ENCODE measurements at regions not wholly inside any gene's neighbourhood (a gene's known extent, or its start where the extent isn't known, plus 50 kb on each side); places are given as distances from the start of the nearest gene placed in this dataset.
"Not testable (repeated sequence)": the region's sequence is repeated elsewhere in the genome, so short reads cannot be mapped to it uniquely, and the experiment has no call there.

DNA sequence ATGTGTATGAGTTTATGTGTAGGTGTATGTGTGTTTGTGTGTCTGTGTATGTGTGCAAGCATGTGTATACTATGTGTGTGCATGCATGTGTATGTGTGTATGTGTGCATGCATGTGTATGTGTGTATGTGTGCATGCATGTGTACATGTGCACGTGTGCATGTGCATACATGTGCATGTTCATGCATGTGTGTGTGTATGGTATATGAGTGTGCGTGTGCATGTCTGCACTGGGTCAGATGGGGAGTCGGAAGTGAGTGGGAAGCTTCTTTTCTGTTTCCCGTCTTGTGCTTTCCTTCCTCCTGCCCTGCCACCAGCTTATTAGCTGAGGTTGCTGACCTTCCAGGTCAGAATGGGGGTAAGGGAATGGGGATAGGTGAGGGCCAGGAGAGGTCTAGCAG, 174.7 kb downstream of the MAP2K4 start:
- no peak overlapping the region for H3K4me3 ChIP-seq (ENCODE audit: low read depth, low read length)
- TF ChIP-seq, protein P1, sequence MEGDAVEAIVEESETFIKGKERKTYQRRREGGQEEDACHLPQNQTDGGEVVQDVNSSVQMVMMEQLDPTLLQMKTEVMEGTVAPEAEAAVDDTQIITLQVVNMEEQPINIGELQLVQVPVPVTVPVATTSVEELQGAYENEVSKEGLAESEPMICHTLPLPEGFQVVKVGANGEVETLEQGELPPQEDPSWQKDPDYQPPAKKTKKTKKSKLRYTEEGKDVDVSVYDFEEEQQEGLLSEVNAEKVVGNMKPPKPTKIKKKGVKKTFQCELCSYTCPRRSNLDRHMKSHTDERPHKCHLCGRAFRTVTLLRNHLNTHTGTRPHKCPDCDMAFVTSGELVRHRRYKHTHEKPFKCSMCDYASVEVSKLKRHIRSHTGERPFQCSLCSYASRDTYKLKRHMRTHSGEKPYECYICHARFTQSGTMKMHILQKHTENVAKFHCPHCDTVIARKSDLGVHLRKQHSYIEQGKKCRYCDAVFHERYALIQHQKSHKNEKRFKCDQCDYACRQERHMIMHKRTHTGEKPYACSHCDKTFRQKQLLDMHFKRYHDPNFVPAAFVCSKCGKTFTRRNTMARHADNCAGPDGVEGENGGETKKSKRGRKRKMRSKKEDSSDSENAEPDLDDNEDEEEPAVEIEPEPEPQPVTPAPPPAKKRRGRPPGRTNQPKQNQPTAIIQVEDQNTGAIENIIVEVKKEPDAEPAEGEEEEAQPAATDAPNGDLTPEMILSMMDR (IDR thresholded peaks at IDR 0.05; ENCODE audit: low read depth, low read length): no peak

DNA sequence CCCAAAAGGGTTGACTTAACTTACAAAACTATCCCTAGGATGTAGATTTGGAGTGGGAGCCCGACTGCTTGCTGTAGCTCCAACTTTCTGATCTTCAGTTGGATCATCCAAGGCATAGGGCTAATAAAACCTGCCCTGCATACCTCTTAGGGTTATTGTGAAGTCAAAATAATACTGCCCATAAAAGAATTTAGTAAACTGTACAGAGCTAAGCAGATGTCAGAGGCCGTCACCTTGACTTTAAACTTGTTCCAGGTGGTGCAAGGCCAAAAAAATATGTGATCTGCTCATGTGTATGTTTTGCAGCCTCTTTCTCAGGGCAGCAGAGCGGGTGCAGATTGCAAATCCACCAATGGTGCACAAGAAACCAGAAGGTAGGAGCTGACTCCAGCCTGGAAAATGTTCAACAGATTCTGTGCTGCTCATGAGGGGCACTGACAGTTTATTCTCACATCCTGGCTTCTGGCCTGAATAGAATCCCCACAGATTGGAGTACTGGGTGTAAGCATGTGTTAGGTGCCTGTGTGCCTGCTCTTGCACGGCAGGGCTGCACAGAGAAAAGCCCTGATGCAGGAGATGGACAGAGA, 180.7 kb downstream of the MAP2K4 start:
- no peak overlapping the region for H3K4me3 ChIP-seq (ENCODE audit: low read depth, low read length)
- TF ChIP-seq, protein P1 (IDR thresholded peaks at IDR 0.05; ENCODE audit: low read depth, low read length): no peak

DNA sequence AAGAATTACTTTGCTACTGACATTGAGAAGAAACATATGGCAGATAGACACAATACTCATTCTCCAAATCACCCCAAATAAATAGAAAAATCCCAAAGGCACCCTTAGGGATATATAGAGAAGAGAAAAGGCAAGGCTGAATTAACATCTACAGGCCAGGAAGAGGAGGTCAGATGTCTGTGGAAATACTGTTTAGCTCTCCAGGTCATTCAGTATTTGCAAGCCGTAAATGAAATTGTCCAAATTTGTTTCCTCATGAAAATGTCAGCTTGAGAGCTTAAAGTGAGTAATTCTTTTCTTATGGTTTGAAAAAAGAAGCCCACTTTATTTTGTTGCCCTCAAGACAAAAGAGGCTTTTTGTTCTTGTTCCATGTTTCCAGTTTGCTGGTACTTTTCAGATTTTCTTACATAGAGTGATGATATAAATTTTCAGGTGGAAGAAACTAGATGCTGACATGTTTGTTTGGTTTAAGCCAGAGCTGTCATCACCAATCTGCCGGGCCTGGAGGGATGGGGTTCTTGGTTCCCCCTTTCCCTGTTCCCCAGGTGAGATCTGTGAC, 189.0 kb downstream of the MAP2K4 start:
- no peak overlapping the region for H3K4me3 ChIP-seq (ENCODE audit: low read depth, low read length)
- TF ChIP-seq, protein P1 (IDR thresholded peaks at IDR 0.05; ENCODE audit: low read depth, low read length): no peak

DNA sequence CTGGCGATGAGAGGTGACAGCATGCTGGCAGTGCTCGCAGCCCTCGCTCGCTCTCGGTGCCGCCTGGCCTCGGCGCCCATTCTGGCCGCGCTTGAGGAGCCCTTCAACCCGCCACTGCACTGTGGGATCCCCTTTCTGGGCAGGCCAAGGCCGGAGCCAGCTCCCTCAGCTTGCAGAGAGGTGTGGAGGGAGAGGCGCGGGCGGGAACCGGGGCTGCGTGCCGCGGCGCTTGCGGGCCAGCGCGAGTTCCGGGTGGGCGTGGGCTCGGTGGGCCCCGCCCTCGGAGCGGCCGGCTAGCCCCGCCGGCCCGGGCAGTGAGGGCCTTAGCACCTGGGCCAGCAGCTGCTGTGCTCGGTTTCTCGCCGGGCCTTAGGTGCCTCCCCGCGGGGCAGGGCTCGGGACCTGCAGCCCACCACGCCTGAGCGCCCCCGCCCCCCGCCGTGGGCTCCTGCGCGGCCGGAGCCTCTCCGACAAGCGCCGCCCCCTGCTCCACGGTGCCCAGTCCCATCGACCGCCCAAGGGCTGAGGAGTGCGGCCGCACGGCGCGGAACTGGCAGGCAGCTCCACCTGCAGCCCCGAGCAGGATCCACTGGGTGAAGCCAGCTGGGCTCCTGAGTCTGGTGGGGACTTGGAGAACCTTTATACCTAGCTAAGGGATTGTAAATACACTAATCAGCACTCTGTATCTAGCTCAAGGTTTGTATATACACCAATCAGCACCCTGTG, 200.2 kb downstream of the MAP2K4 start:
- not testable (repeated sequence) for H3K4me3 ChIP-seq (ENCODE audit: low read depth, low read length)

DNA sequence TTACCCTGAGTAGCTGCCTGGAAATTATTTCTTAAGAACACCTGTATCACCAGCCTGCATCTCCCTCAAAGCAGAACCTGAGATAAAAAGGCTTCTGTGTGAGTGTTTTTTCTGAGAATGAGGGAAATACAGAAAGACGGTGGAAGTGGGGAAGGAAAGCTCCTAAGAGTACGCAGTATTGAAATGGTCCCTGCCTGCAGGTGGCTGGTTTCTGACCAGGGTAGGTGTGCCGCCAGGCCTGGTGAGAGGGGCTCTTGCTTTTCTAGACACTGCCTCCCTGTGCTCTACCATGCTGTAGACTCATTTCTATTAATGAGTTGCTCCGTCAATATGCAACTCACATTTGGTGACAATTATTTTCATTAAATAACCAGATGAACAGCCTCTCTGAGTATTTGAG, 201.7 kb downstream of the MAP2K4 start:
- H3K4me3 ChIP-seq (ENCODE audit: low read depth, low read length): no peak overlapping the region
- TF ChIP-seq, protein P1 (IDR thresholded peaks at IDR 0.05; ENCODE audit: low read depth, low read length): no peak

DNA sequence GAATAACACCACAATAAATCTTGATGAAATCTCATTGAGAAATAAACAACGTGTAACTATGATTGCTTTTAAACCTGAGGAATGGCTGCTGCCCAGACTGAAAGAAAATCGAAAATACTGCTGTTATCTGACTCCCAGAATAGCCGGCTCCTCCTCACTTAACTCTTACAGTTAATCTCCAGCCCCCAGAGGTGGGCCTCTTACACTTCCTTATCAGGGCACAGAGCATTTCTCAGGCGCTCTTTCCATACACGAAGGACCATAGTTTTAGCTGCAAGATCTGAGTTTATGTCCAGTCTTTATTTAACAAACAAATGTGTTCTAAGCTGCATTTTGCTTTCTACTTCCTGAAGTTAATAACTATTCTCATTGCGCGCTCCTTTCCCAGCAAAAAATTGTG, 206.9 kb downstream of the MAP2K4 start:
- no peak overlapping the region for H3K4me3 ChIP-seq (ENCODE audit: low read depth, low read length)
- TF ChIP-seq, protein P1 (IDR thresholded peaks at IDR 0.05; ENCODE audit: low read depth, low read length): no peak

DNA sequence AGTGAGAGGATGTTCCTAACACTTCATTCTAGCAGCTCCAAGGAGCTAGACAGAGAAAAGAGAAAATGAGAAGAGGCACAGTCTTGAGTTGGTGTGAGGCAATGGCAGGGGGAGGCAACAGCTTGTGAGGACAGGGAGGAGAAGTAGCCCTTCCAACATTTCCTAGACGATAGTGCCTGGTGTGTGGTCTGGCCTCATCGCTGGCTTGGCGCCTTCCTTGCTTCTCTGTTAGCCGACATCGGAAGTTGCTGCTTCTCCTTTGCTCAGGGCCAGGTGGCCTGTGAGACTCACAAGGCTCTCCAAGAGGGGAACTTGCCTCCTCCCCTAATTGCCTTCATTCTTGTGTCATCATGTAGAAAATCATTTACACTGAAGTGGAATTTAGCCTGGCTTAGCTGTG, 208.7 kb downstream of the MAP2K4 start:
- no peak overlapping the region for H3K4me3 ChIP-seq (ENCODE audit: low read depth, low read length)
- TF ChIP-seq, protein P1 (IDR thresholded peaks at IDR 0.05; ENCODE audit: low read depth, low read length): no peak

Measured in WI38 (cell line).